ENCODE measurements at regions not wholly inside any gene's neighbourhood (a gene's known extent, or its start where the extent isn't known, plus 50 kb on each side); places are given as distances from the start of the nearest gene placed in this dataset.

GRCh38 chr3:161600173-161600572 is 103.6 kb downstream of the OTOL1 start:
- H3K9me3 ChIP-seq (ENCODE audit: control insufficient read depth, insufficient read depth, low read length), result no peaks in the 10 kb centered on the region
- H3K4me3 ChIP-seq (ENCODE audit: low read depth, low read length), result no peak overlapping the region
- DNase-seq (ENCODE audit: low read depth, low spot score), result no peak
- POLR2A ChIA-PET, result no interaction called here
- H3K27ac ChIP-seq (ENCODE audit: low read depth, low read length), result no peak overlapping the region
- H3K27me3 ChIP-seq (ENCODE audit: control insufficient read depth, insufficient read depth, low read length), result no peaks in the 10 kb centered on the region
- no peak for TF ChIP-seq CTCF (IDR thresholded peaks at IDR 0.05; ENCODE audit: low read depth, low read length)
- CTCF ChIA-PET, result no interaction called here

GRCh38 chr3:161602475-161602874 is 105.9 kb downstream of the OTOL1 start:
- ChIA-PET POLR2A (no interaction called here), CTCF (no interaction called here)
- H3K4me3 ChIP-seq (ENCODE audit: low read depth, low read length), result no peak overlapping the region
- no peak for DNase-seq (ENCODE audit: low read depth, low spot score)
- TF ChIP-seq CTCF (IDR thresholded peaks at IDR 0.05; ENCODE audit: low read depth, low read length), result no peak
- H3K27me3 ChIP-seq (ENCODE audit: control insufficient read depth, insufficient read depth, low read length), result no peaks in the 10 kb centered on the region
- H3K27ac ChIP-seq (ENCODE audit: low read depth, low read length), result no peak overlapping the region
- no peaks in the 10 kb centered on the region for H3K9me3 ChIP-seq (ENCODE audit: control insufficient read depth, insufficient read depth, low read length)

- Histone ChIP-seq H3K27me3 (ENCODE audit: control insufficient read depth, insufficient read depth, low read length) (no peaks in the 10 kb centered on the region), H3K27ac (ENCODE audit: low read depth, low read length) (no peak overlapping the region), H3K4me3 (ENCODE audit: low read depth, low read length) (no peak overlapping the region), H3K9me3 (ENCODE audit: control insufficient read depth, insufficient read depth, low read length) (no peaks in the 10 kb centered on the region)
- ChIA-PET POLR2A (no interaction called here), CTCF (no interaction called here)
- DNase-seq (ENCODE audit: low read depth, low spot score), result no peak
- no peak for TF ChIP-seq CTCF (IDR thresholded peaks at IDR 0.05; ENCODE audit: low read depth, low read length)
Measured at GRCh38 chr3:161602918-161603317, 106.3 kb downstream of the OTOL1 start.

GRCh38 chr3:161607056-161607455 is 110.4 kb downstream of the OTOL1 start:
- ChIA-PET CTCF (no interaction called here), POLR2A (no interaction called here)

GRCh38 chr3:161619351-161619750 is 122.7 kb downstream of the OTOL1 start:
- H3K27me3 ChIP-seq (ENCODE audit: control insufficient read depth, insufficient read depth, low read length), result no peaks in the 10 kb centered on the region
- no peaks in the 10 kb centered on the region for H3K9me3 ChIP-seq (ENCODE audit: control insufficient read depth, insufficient read depth, low read length)
- no peak overlapping the region for H3K27ac ChIP-seq (ENCODE audit: low read depth, low read length)
- DNase-seq (ENCODE audit: low read depth, low spot score), result no peak
- no peak for TF ChIP-seq CTCF (IDR thresholded peaks at IDR 0.05; ENCODE audit: low read depth, low read length)
- H3K4me3 ChIP-seq (ENCODE audit: low read depth, low read length), result no peak overlapping the region
- CTCF ChIA-PET, result no interaction called here
- POLR2A ChIA-PET, result no interaction called here

More at GRCh38 chr3:161607056-161607455, 110.4 kb downstream of the OTOL1 start:
- TF ChIP-seq CTCF (IDR thresholded peaks at IDR 0.05; ENCODE audit: low read depth, low read length), result no peak
- Histone ChIP-seq H3K27ac (ENCODE audit: low read depth, low read length) (no peak overlapping the region), H3K27me3 (ENCODE audit: control insufficient read depth, insufficient read depth, low read length) (no peaks in the 10 kb centered on the region), H3K4me3 (ENCODE audit: low read depth, low read length) (no peak overlapping the region), H3K9me3 (ENCODE audit: control insufficient read depth, insufficient read depth, low read length) (no peaks in the 10 kb centered on the region)
- no peak for DNase-seq (ENCODE audit: low read depth, low spot score)
